ENCODE measurements at regions not wholly inside any gene's neighbourhood (a gene's known extent, or its start where the extent isn't known, plus 50 kb on each side); places are given as distances from the start of the nearest gene placed in this dataset.

DNA sequence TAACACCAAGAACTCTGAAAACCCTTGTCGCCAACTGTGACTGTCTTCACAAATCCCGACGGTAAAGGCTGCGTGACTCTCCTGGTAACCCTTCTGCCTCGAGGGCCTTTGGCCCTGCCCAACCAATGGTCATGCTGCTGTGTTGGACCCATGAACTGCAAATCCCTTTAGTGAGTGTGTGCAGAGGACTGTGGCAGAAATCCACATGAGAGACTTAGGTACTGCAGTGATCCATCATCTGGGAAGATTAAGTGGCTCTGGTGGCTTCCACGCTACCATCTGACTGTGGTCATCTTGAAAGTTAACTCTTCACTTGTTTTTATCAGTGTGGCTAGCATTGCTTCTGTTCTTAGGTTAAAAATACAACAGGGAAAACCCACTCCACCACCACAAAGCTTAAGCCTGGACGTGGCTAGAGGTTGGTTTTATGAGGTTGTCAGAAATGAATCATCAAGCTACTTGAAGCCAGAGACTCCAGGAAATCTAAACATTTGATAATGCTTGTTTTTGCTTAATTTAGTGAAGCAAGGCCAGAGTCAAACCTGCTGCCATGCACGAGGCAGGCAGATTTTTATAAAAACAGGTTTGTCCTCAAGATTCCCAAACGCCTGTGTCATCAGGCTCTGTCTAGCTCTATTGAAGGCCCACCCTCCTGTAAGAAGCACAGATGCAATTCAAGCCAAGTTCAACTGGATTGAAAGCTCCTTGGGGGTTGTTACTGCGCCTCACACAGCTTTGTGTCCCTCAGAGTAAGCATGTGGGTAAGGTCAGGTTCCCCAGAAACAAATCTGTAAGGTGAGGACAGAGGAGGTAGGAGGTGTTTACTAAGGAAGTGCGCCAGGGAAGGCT is 52.7 kb upstream of the ERCC6L2 start:
- DNase-seq (ENCODE audit: low spot score) = peak; percentile 97

DNA sequence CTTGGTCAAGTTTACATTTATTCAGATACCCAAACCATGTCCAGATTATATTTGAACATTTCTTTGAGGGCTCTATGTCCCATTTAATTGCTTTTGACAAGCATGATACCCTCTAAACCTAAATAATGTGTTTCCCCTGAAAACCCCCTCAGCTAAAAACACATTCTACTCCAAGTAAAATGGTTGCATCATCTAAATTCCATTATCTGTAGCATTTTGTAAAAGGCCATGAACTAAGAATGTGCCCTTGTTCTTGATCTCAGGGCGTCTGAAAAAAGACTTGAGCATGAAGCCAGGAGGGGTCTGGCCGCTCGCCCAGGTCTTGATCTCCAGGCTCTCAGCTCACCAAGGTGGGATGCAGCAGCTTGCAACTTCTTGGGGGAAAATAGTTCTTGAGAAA is 53.5 kb upstream of the ERCC6L2 start:
- no peak for DNase-seq (ENCODE audit: low spot score)

DNA sequence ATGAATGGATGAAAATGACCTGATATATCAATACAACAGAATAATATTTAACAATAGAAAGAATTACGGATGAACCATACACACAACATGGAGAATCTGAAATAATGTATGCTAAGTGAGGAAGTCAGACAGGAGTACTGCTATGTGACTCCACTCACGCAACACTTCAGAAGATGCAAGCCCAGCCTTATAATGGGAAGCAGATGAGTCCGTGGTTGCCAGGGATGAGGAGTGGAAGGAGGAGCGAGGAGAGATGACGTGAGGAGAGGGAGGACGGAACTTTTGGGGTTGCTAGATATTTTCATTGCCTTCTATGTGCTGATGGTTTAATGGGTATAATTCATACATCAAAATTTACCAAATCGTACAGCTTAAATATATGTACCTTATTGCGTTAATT is 55.4 kb upstream of the ERCC6L2 start:
- DNase-seq (ENCODE audit: low spot score) = no peak

DNA sequence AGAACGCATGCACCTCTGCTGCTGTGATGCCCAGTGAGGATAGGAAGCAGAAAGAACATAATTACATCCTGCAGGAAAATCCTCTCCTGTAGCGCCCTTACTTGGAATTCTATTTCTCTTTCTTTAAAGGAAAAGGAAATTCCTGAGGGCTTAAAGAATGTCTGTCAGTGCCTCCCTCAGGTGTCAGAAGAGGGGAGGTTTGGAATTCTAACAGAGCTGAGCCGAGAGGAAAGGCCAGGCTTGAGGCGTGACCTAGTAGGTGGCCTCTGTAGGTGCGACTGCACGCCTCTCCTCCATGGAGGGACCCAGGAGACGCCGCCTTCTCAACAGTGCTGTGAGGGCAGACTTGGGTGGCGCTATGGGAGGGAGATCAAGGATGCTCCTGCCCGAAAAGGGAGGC is 55.9 kb upstream of the ERCC6L2 start:
- DNase-seq (ENCODE audit: low spot score) = peak; percentile 35

DNA sequence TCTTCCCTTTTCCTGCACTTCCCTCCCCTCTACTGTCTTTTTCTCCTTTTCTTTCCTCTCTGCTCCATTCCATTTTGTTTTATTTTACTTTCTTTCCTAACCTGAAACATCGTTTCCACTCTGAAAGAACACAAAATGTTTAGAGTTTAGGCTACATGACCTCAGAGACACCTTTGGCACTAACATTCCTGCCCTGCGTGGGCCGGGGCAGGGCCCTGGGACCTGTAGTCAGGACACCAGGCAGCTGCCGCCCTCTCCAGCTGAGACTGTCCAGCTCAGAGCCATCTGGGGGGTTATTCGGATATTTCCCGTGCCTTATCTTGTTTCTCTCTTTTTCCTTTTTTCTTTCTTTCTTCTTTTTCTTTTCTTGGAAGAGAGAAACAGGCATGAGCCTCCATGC is 58.3 kb upstream of the ERCC6L2 start:
- no peak for DNase-seq (ENCODE audit: low spot score)

DNA sequence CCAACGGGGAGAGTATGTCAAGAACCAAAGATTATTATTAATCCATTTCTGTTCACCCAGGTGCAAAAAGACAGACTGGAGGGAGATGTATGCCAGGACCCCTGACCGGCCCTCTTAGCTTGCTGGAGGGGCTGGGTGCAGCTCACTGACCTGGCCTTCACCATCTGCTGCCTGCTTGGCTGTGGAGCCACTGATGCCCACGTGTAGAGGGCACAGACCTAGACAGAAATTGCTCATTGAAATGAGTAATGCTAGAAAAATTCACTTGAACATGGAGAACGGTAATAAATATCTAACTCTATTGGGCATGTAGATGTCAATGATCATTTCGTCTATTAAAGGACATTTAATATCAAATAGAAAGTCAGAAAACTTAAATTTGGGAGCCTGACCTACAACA is 58.8 kb upstream of the ERCC6L2 start:
- peak; percentile 41 for DNase-seq (ENCODE audit: low spot score)

DNA sequence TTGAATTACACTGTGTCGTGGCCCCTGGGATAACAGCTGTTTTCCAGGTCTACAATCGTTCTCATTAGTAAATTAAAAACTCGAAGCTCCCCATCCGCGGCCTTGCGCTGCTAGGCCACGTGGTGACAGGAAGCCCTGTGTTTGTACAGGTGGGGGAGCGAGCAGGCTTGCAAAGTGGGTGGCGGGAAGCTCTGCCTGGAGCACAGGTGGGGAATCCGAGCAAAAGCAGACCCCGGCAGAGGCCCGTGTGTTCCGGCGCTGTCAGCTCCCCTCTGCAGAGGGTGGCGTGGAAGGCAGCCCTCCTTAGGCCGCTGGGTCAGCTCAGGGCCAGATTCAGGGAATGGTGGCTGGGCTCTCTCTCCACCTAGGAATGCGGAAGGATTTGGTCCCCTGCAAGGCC is 59.5 kb upstream of the ERCC6L2 start:
- DNase-seq (ENCODE audit: low spot score) = no peak

DNA sequence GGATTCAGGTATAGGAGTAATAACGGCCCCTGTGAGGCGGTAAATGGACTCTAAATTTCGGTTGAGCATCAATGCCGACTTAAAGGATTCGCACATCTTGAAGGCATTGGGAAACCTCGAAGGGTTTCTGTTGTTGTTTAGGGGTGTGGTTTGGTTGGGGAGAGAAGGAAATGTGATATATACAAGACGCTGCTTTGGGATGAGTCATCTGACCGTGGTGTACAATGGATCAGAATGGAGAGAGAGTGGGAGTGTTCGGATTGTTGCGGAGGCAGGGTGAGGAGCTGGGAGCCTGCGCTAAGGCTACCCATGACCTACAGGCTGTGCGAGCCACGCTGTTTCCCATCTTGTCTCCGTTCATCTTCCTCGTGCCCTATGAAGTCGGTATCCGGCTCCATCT is 60.4 kb upstream of the ERCC6L2 start:
- DNase-seq (ENCODE audit: low spot score) = peak; percentile 72

DNA sequence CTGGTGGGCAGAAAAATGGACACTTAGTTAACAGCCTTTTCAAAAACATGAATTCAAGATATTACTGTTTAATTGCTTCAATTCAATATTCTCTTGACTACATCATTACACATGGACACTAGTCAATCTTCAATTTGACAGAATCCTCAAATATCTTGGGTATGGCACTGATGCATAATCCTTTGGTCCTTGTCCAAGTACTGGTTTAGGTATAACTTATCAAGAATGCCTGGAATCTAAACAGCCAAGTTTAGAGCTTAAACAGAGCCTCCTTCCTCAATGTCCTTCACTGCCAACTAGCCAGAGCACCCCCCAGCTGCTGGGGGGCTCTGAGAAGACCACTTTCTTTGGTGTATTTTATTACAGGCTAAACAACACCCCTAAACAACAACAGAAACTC is 61.6 kb upstream of the ERCC6L2 start:
- no peak for DNase-seq (ENCODE audit: low spot score)

DNA sequence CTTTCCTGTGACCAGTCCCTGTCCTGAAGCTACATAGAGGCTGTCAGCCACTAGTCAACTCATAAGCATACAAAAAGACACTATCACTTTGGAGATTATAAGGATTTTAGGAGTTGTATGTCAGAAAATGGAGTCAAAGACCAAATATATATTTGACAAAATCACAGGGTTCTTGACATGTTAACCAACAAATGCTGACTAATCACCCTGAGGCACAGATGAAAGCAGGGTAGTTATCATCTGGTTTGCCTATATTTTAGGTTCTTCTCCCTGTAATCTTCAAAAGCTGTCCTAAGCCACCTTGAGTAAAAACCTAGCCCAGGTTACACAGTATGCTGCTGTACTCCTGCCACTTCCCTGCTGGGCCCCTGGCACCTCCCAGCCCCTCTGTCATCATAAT is 64.7 kb upstream of the ERCC6L2 start:
- no peak for DNase-seq (ENCODE audit: low spot score)

DNA sequence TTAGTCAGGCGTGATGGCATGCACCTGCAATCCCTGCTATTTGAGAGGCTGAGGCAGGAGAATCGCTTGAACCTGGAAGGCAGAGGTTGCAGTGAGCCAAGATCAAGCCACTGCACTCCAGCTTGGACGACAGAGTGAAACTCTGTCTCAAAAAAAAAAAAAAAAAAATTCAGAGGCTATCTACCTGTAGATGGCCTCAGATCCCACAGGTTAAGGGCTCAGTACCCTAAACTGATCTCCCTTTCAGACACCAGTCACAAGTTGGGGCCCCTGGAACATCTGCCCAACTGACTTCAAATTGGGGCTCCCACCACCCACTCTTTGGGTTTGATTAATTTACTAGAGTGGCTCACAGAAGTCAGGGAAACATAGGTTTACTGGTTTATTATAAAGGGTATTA is 65.4 kb upstream of the ERCC6L2 start:
- DNase-seq (ENCODE audit: low spot score) = no peak

DNA sequence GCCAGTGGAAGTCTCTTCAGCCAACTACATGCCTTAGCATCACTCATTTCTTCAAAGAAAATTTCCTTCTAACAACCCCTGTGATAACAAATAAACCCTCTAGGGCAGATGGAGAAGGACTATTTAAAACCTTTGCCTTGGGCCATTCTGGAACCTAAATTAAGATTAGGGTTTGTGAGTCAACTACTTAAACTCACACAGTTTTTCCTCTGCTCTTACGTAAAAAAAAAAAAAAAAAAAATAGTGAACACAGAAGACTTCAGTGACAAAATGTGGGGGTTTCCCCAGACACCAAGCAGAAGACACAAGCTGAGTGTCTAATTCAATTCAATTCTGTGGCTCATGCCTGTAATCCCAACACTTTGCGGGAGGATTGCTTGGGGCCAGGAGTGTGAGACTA is 65.8 kb upstream of the ERCC6L2 start:
- no peak for DNase-seq (ENCODE audit: low spot score)

DNA sequence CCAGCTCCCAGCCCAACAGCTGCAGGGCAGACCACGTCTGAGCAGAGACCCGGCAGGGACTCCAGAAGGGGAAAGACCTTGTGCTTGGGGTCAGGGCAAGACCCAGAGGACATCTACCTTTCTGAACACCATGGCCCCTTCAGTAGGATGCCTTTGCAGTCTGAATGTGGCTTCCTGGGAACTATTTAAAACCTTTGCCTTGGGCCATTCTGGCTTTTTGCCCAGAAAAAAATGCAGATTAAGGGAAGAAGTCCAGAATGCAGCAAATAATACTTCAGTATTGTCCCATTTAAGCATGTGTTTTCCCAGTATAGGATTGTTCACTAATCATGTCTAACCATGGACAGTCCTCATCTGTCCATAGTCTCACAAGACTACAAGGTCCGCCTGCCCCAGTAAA is 67.5 kb upstream of the ERCC6L2 start:
- no peak for DNase-seq (ENCODE audit: low spot score)

DNA sequence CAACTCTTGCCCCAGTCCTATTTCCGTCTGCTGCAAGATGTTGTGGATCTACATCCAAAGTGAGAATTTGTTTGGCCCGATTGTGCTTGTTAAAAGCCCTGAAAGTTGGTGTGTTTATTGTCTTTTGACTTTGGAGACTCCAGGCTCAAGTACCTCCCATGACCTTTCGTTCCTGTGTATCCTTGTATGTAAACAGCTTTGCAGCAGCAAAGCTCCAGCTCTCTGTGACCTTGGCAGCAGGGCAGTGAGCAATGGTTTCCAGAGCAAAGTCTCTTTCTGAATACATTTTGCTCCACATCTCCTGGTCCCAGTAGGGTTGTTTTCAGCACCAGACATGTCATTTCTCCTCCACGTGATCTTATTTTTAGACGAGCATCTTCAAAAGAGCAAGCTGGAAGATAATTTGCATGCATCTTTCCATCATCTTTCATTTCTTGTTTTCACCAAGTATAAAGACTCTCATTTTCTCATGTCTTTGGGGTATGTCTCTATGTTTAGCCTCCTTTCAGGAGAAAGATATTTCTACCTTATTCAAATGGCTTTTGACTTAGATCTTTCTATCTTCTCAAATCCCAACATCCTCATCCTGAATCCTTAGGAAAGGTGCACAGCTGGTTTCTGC is 68.1 kb upstream of the ERCC6L2 start:
- DNase-seq (ENCODE audit: low spot score) = no peak

DNA sequence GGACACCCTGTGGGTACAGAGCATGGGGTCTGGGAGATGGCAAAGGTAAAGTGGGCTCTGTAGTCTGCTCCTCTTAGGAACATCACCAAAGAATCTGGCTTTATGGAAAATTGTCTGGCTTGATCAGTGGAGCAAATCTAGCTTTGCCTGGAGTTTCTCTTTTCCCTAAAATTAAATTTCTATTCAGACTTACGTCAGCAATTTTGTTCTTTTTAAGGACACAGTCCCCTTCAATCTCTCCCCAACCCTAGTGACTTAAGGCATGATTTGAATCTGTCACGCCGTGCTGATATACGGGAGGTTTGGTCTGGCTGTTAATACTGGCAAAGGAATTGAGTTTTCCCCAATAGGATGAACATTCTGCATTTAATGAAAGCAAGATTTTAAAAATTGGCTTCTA is 72.3 kb upstream of the ERCC6L2 start:
- no peak for DNase-seq (ENCODE audit: low spot score)

DNA sequence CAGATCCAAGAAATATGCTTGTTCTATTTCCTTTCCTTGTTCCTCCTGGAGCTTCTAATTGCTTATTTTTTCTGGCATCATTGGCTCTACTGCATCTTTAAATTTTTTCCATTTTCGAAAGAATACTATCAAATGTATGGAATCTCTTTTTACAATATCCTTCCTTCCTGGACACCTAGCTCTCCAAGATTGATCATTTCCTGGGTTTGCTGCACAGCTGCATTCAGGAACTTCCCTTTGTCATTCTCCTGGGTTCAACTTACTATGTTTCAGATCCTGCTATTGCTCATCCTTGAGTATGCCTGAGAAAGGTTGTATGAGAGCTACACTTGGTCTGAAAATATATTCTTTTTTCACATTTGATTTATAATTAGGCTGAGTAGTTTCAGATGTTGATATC is 73.7 kb upstream of the ERCC6L2 start:
- no peak for DNase-seq (ENCODE audit: low spot score)

DNA sequence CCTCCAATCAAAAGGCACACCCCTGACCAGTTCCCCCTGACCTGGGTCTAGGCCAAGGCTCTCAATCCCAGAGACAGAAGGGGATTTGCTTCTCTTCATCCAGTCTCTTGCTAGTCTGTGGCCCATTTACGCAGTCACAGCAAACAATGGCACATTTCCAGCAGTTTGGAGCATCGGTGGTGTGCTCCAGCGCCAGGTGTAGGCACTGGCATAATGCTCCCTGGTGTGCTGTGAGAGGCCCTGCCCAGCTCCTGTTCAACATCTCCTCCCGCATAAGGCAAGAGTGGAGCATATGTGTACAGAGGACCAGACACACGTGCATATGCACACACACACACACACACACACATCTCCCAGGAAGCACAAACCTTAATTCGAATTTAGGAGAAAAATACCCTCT is 79.5 kb upstream of the ERCC6L2 start:
- no peak for DNase-seq (ENCODE audit: low spot score)

DNA sequence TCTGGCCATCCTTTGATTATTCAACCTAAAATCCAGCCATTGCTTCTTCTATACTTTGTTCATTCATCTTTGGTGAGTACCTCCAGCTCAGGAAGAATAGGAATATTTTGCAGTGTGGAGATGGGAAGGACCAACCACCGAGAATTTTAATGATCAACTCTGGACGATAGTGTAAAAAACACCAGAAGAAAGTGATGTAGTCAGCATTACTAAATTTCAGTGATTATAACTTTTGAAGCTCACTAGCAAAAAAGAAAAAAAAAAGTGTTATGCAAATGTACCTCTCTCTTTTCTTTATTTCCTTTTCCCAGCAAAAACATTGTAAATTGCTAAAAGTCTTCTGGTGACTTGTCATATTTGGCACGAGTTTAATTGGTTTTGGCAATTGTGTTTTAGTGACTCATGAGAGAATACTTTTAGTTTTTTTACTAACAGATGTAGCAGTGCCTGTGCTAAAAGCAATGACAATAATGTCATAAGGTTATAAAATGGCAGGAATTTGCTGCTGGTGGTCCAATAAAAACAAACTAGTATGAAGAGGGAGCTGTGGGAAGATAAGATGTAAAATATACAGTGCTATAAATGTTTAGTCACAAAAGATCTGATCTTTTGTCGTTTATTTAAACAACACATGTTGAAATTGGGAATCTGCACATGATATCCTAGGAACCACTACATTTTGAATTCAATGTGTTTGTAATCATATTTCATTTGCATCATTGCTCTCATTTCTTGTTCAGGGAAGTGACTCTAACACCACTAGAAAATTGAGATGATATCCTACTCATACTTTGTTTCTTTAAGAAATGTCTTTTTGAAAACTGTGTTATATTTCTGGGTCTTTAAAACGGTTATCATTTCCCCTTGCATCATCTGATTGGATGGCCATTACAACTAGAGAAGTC is 81.3 kb upstream of the ERCC6L2 start:
- DNase-seq (ENCODE audit: low spot score) = peak; percentile 98

DNA sequence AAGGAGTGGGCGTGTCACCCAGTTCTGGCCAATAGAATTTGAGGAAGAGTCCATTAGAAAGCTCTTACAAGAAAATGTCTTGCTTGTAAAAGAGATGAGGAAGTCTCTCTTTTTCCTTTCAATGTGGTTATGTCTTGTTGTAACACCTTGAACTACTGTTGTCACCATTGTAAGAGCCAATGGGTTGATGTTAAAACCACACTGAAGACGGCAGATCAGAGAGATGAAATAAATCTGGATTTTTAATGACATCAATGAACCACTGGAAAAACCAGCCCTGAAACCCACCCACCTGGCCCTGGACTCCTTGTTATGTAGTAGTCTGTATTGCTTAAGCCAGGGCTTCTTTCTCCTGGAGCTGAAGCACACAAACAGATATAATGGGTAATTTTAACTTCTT is 83.8 kb upstream of the ERCC6L2 start:
- DNase-seq (ENCODE audit: low spot score) = no peak

DNA sequence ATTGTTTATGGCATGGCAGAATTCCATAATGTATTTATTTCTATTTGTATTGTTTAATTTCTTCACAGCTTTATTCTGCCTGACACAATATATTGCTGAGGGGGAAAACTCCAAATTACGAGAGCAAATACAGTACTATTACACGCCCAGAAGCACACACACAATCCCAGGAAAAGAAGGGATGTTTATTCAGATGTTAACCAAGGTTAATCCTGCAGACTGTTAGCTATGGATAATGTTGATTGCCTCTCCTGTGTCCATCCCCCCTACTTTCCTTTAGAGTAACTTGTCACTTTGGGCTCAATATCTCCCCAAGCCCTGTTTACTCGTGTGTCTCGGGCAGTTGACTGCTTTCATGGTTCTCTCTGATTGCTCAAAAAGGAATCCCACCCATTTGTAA is 84.2 kb upstream of the ERCC6L2 start:
- no peak for DNase-seq (ENCODE audit: low spot score)

DNA sequence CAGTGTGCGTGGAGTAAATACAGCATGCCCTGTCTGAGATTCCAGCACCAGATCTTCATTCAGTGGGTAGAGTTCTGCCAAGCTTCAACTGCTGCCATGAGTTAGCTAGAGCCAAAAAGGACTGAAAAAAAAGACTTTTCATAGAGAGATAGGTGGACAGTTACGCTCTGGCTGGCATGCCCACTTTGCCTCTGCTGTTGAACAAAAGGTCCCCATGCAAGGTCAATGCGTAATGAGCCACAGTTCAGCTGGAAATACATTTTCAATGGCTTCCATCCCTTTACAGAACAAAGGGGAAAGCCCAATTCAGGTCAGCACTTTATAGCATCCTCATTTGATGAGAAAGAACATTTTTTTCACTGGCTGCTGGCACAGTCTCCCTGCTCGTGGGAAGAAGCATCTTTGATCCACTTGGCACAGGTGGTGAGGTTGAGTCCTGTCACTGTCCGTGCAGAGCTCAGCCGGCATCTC is 86.9 kb upstream of the ERCC6L2 start:
- no peak for DNase-seq (ENCODE audit: low spot score)

DNA sequence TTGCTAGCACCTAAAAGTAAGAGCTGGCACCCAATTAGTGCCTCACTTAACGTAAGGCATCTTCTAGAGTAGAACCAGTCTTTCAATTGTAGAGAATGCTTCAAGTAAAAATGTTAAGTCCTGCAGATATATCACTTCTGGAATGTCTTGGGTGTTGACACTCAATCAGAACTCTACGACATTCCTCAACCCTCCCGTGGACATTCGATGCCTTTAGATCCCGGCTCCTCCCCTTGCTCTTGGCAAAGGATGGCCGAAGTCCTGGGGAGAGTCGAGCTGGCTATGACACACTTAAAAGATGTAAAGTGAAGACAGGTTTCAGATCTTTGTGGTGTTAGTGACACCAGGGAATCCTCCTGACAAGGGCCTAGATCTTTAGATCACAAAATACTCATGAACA is 87.5 kb upstream of the ERCC6L2 start:
- DNase-seq (ENCODE audit: low spot score) = no peak

DNA sequence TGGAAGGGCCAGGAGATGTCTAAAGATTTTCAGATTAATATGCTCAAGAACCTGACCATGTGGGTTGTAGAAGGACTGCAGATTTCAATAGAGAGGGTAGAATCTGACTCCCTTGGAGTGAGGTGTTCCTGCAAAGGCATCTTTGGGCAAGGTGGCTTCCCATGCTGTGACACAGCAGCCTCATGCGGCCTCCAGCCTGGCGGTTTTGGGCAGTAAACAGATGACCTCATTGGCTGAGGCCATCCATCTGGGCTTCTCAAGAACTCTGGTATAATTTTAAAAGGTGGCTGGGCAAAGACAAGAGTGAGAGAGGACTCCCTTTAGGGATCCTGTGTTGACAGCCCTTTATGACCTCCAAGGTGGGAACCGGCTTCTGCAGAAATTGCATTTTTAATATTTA is 90.3 kb upstream of the ERCC6L2 start:
- no peak for DNase-seq (ENCODE audit: low spot score)
